ENCODE measurements at regions not wholly inside any gene's neighbourhood (a gene's known extent, or its start where the extent isn't known, plus 50 kb on each side); places are given as distances from the start of the nearest gene placed in this dataset.

DNA sequence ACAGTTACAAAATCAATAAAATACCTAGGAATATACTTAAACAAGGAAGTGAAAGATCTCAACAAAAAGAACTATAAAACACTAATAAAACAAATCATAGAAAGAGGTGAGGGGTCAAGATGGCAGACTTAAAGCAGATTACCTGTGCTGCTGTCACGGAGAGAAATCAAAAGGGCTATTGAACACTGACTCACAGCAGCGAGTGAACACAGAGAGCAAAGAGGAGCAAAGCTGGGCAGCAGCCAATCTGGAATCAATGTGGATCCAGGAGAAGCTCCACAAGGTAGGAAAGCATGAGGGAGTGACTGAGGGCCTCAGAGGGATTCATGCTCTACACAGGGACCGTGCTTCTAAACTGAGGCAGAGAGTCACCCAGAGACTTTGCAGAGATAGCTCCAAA, 562.0 kb upstream of the SEMA3D start:
- POLR2A ChIA-PET: no interaction called here
- CTCF ChIA-PET: no interaction called here

DNA sequence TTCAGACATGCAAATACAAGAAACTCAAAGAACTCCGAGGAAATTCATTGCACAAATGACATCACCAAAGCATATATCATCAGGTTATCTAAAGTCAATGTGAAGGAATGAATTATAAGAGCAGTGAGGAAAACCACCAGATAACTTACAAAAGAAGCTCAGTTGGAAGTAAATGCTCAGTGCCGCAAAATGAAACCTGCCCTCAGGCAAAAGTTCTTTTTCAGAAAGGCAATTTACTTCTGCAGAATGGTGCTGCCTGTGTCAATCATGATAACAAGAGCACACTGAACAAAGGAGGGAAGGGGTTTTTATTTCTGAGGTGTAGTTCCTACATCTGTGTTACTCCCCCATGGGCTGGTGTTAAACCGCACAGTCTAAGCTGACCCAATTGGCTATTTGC, 550.6 kb upstream of the SEMA3D start:
- CTCF ChIA-PET: no interaction called here

DNA sequence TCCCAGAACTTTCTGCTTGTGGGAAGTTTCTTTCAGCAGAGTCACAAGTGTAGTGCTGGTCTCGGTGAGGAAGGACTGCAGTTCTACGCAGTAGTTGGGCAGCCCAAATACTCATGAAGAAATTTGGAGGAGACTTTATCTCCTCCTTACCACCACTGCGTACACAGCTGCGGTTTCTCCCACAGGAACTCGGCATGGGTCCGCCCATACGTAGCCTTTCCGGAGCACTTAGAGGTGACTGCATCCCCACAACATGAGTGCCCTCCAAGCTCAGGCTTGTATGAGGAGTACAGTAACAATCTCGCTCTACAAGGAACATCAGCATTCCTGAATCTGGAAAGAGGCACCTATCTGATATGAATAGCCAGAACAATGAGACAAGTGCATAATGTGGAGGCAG, 549.2 kb upstream of the SEMA3D start:
- ChIA-PET CTCF (no interaction called here), POLR2A (no interaction called here)

More for the DNA sequence above, 550.6 kb upstream of the SEMA3D start:
- POLR2A ChIA-PET: no interaction called here

DNA sequence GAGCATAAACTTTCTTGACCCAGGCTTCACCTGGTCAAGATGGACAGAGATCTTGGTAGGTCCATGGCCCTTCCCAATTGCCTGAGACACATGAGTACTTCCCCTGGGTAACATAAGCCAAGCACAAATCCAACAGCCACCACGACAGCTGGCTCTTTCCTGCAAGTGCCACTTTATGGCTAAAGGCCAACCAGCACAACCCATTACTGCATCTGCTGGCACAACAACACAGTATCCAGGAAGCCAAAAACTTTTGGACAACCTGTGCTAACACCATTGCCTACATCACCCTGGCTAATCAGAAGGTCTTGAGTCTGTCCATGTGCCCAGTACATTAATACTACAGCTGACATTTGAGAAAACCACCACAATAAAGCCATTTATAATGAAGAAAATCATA, 548.0 kb upstream of the SEMA3D start:
- ChIA-PET POLR2A (no interaction called here), CTCF (no interaction called here)

DNA sequence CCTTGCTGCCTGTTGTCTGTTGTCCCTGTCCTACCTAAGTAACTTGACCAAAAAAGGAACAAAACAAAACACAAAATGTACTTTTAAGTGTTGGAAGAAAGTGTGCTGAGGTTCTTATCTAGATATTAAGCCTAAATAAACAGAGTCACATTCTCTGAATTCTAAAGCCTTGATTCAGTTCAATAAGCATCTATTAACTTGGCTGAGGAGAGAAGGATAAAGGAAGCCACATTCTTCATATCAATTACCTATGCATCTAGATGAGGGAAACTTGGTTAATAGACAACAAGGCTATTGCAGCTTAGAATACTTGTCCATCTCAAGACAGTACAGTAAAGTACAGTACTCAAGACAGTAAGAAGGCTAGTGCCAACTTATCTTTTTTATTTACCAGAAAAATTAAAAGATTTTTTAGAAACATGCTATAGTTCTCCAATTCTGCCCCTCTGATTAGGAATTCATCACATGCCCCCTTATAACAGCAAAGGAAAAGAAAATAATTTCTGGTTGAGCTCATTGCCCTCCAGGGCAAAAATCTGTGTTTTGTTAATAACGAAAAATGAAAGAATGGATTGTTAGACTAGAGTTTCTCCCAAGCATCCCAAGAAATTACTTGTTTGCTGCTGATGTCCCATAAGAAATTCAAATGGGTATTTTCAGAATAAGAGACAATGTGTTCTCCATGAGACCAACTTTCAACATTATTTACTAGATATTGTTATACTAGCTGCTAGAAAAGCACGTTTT, 546.5 kb upstream of the SEMA3D start:
- ChIA-PET CTCF (no interaction called here), POLR2A (no interaction called here)

DNA sequence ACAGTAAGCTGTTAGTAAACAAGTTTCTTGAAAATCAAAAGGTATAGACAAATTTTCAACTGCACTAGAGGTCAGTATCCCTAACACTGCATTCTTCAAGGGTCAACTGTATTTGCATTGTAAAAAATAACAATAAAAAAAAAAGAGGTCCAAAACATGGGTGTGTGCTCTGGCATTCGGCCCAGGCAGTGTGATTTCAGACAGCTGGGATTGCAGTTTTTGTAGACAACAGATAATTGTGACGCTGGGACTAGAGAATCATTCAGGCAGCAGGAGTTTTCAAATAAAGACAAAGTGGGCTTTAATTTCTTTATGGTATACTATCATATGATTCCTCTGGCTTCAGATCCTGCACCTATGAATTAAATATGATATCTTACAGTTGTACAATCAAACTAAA, 543.2 kb upstream of the SEMA3D start:
- ChIA-PET CTCF (no interaction called here), POLR2A (no interaction called here)

DNA sequence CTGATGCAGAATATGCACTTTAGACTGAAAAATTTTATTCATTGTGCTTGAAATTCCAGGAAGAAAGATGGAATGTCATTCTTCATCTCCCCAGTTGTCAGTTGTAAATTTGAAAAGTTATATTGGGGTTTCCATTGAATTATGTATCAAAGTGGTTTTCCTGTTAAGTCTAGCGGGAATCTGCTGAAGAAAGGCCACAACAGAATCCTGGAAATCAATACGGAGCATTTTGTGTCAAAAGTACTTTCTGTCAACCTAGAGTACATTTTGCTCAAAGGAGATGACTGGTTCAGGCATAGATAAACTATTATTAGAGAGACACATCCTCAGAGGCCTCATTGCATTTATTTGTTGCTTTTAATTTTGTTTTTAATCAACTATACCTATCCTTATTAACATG, 538.2 kb upstream of the SEMA3D start:
- CTCF ChIA-PET: no interaction called here

DNA sequence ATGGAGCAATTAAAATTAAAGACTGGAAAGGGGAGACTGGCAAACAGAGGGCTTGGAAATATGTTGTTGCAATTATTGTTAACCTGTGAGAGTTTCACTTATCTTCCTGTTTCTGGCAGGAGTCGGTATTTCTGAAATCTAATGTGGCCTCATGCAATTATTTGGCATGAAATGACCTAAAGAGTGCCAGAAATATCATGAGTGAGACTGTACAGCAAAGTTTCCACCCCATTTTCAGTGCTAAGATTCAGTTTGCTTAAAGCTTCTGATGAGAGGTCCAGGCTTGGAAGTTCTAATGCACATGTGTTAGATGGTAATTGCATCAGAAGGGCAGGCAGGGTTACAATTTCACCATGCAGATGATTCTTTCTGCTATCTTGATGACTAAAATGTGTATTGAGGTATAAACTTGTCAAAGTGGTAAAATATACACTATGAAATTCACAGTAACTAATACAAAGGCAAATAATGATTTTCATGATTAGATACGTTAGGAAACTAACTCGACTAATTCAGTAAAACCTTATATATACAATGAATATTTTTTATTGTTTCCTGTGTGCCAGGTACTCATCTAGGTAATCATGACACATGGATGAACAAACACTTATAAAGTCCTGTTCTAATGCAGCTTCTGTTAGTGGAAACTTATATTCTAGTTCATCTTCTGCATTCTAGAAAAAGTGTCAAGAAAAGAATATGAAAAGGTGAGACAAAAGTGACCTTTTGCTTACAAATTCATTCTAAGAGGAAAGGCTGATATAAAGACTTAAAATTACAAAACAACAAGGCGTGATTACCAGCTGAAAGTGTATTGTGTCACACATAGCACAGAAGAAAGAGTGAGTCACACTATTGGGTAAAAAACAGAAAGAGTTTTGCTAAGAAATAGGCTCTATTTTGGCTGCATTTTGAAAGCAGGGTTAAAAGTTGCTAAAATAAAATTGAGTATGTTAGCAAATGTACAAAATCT, 533.4 kb upstream of the SEMA3D start:
- CTCF ChIA-PET: no interaction called here
- POLR2A ChIA-PET: no interaction called here

More for the DNA sequence above, 538.2 kb upstream of the SEMA3D start:
- POLR2A ChIA-PET: no interaction called here

DNA sequence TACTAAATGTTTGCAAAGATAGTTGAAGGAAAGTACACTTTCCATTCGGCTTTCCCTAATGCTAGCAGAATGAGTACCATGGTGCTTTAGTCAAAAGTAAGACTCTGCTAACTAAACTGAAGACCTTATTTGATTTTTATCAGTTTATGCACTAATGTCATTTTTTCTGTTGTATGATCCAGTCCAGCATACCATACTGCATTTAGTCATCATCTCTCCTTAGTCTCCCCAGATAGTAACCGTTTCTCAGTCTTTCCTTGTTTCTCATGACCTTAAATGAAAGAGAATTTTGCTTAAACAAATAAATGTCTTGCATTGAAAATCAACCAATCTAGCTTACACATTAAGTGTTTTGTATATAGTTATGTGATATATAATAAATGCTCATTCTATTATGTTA, 529.5 kb upstream of the SEMA3D start:
- CTCF ChIA-PET: no interaction called here
- POLR2A ChIA-PET: no interaction called here

DNA sequence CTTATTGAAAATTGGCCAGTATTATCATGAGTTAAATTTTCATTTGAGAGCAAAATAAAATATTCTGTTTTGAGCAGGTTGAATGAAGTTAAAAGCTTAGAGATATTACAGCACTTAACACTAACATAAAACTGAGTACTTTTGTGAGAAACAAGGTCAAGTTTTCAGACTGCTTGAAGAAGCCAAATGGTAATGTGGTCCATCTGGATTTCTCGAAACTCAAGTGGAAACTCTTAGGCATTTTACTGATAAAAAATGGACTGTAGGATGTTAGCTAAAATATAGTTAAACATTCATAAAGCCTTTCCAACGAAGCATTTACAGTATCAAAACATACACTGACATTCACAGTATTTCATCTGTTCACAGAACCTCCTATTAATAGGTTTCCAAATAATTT, 528.1 kb upstream of the SEMA3D start:
- ChIA-PET CTCF (no interaction called here), POLR2A (no interaction called here)

DNA sequence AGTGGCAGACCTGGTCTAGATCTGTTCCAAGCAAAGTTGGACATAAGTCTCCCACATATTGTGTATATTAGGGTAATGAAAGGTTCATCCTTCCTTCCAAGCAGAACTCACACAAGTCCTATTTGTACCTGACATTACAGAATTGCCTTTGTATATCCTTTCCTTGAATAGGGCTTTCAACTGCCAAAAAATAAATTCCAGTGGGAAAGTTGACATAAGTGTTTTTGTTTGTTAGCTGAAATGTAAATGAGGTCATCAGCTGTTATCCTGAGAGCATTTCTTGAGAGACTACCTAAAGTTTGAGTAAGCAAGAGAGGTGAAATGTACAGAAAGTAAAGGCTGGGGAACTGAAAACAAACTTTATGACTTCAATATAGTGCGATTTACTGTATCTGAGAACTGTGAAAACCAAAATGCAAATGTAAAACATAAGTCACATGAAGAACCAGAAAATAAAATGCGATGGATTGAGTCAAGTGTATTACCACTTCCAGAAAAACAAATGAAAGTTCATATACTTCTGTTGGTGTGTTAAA, 527.3 kb upstream of the SEMA3D start:
- CTCF ChIA-PET: no interaction called here
- POLR2A ChIA-PET: no interaction called here

DNA sequence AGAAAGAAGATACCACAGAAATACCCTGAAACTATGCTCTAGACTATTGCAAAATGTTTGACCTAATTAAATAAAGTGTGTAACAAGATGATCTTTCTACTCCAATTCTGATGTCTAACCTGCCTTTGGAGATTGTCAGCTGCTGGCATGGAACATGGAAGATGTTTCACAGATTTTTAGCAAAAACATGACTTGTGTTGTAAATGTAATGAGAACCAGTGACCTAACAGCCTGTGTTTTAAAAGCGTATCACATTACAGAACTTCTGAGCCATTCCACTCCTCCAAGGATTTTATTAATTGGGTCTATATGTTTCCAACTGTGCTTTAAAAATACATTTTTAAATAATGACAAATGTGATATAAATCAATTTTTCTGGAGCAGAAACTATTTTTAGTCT, 526.3 kb upstream of the SEMA3D start:
- ChIA-PET POLR2A (no interaction called here), CTCF (no interaction called here)

DNA sequence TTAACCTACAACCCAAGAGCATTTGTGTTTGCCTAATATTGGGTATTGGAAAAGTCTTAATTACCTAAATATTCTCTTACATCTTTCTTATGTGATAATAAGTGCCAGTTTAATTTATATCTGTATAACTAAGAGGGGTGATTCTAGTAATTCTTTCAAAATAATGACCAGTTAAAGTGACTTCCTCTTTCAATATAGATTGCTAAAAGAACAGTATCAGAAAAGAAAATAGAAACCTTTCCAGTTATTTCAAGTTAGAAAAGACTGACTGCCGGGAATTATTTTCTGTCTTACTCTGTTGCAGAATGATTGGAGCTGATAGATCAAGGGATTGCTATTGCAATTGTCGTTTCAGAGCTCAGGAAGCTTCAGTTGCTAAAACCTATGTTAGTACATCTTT, 525.0 kb upstream of the SEMA3D start:
- CTCF ChIA-PET: no interaction called here
- POLR2A ChIA-PET: no interaction called here

DNA sequence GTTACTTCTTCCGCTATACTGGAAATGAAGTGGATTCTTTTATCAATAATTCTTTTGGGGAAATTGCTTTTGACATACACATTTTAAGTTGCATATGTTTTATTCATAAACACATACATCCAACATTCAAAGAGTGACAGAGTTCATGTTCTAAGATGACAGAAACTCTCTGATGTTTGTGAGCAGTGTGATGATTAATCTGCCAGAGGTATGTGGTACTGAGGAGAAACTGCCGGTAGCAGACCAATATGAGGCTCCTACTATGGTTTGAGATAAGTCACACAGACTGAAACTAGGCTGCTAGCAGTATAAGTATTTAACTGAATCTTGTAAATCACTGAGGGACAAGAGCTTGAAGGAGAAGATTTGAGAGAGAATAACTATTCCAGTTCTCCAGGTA, 524.1 kb upstream of the SEMA3D start:
- POLR2A ChIA-PET: no interaction called here
- CTCF ChIA-PET: no interaction called here

DNA sequence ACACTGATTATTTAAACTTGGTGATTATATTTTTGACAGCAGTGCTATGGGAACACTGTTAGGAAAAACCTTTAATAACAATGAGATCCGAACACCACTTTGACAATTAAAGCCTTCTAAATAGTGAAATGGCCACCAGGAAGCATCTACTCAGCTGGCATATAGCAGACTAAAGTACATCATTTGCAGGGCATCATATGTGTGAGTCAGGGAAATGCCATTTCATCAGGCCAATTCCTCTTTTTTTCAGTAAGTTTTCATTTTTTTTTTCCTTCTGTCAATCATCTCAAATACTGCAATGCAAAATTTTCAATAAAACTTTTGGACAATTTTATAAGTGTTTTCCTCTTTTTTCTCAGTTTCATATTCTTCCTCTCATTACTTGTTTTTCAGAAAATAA, 521.4 kb upstream of the SEMA3D start:
- ChIA-PET POLR2A (no interaction called here), CTCF (no interaction called here)

DNA sequence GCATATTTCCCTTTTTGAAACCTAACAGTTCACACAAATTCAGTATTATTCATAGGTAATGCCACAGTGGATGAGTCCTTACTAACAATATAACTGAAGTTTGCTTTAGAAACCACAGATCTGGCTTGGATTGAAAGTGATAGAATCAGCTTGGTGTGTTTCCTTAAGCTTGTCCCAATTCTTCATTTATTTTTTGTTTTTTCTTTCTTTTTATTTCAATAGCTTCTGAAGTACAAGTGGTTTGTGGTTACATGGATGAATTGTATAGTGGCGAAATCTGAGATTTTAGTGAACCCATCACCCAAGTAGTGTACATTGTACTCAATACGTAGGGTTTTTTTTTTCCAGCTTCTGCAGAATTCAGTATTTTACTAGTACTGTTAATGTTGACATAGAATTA, 518.2 kb upstream of the SEMA3D start:
- POLR2A ChIA-PET: no interaction called here
- CTCF ChIA-PET: no interaction called here

DNA sequence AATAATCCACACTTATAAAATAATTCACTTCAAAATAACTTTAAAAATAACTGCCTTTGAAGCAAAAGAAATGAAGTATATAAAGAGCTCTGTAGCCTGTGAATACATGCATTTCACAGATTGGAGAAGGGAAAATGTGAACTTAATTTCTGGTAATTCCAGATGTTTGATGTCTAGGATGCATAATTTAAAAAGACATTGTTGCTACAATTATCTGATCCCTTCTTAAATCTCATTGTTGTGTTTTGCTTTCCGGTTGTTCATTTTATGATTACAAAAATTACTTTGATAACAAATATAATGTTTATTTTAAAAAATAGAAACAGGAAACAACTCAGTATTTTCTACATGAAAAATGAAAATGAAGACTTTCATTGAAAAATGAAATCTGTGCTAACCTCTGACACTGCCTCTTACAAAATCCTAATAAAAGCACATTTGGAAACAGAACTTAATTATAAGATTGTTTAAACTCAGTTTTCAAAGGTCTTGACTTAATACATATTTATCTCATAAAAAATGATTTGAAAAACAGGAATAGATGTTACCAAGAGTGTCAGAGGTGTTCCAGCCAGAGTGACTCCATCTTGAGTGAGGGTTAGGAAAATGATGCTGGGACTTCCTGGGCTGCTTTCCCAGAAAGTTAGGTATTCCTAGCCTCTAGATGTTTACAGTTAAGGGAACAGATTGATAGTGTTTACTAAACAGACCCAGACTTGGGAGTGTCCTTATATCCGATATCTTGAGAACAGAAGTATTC, 516.6 kb upstream of the SEMA3D start:
- ChIA-PET POLR2A (no interaction called here), CTCF (no interaction called here)

DNA sequence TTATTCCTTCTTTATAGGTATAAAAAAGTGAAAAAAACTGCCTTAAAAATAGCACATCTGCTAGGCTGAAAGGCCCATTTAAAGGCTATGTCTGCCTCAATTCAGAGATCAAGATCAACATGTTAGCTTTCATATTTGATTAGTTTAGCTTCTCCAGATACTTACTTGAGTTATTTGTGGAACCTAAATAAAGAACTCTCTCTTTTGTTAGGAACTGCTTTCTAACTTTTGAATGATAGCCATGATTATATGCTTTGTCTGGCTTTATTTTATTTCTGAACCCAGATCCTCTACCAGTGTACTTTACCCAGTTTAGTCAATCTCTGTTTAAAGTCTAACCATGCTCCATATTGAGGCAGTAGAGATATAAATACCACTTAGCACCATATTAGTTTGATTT, 515.5 kb upstream of the SEMA3D start:
- ChIA-PET POLR2A (no interaction called here), CTCF (no interaction called here)

DNA sequence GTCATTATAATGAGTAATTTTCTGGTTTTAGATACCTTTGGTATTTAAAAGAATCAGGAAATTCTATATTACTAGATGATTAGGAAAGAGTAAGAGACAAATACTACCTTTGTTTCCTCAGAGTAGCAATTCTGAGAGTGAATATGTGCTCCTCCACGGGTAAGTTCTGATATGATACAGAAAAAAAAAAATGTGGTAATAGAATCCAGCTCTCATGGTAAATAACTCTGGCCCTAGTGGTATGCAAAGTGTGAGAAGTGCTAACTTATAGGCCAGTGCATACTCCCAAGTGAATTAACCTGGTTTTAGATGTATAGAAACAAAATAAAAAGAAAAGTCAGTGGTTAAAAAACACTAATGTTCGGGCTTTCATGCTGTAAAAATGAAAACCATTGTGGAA, 512.6 kb upstream of the SEMA3D start:
- POLR2A ChIA-PET: no interaction called here
- CTCF ChIA-PET: no interaction called here

DNA sequence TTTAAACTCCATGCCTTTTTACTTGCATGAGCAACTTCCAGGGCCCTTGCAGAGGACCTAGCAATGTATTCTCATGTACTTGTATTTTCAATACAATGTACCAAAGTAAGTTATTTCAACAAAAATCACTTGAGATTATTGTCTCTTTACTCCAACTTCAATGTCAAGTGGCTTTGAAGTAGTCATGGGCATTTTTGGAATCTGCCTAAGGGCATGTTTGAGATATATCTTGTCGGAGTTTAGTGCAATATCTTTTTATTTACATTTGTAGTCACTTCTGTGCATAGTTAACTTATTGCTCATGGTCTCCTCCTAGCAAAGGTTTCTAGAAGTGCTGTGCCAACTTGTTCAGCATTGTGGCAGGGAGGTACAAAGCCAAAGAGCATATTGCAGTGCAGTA, 508.7 kb upstream of the SEMA3D start:
- POLR2A ChIA-PET: no interaction called here
- CTCF ChIA-PET: no interaction called here

DNA sequence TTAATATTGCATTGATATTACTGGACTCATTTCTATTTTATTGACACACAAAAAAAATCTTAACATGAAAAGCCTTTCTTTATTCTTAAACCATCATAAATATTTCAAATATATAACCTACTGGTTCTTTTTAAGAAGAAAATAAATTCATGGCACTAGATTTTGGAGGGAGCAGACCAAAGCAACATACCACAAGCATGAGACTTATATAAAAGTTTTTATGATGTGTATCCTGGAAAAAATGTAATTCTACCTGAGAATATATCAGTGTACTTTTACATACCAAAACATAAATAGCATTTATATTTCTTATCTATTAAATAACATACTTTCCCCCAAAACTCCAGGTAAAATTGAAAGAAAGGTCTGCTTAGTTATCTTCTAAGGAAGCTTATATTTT, 508.2 kb upstream of the SEMA3D start:
- CTCF ChIA-PET: no interaction called here
- POLR2A ChIA-PET: no interaction called here
